GM19238 (cell line): ENCODE measurements at regions not wholly inside any gene's neighbourhood (a gene's known extent, or its start where the extent isn't known, plus 50 kb on each side); places are given as distances from the start of the nearest gene placed in this dataset.

ENCODE experiments used
- DNase-seq: peaks from one replicate; pipeline ENCODE4 v3.0.0; 2011; ENCODE audit warnings: low spot score; ENCODE audit not compliant: insufficient read length

DNA sequence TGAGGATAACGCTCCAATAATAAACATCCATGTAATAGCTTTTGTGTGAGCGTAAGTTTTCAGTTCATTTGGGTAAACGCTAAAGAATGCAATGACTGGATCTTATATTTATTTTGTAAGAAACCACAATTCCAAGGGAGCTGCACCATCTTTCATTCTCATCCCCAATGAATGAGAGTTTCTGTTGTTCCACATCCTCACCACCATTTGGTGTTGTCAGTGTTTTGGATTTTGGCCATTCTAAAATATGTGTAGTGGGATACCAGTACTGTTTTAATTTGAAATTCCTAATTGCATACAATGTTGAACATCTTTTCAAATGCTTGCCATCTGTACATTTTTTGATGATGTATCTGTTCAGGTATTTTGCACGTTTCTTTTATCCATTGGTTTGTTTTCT is 50.9 kb upstream of the SEMA3D start:
- no peak for DNase-seq
